ENCODE measurements at regions not wholly inside any gene's neighbourhood (a gene's known extent, or its start where the extent isn't known, plus 50 kb on each side); places are given as distances from the start of the nearest gene placed in this dataset.

GRCh38 chr2:219919506-219919905, 292.1 kb downstream of the SLC4A3 start:
- Histone ChIP-seq H3K9me2 (replicated peaks; ENCODE audit: control insufficient read depth, low read length) (no peaks in the 10 kb centered on the region), H3K4me1 (ENCODE audit: control insufficient read depth, low read length) (no peaks in the 10 kb centered on the region), H3K9me3 (ENCODE audit: control insufficient read depth, insufficient read depth, low read length) (no peaks in the 10 kb centered on the region), H3K27ac (ENCODE audit: low read depth, low read length) (no peak overlapping the region), H3K4me3 (ENCODE audit: low read length) (no peak overlapping the region), H3F3A (ENCODE audit: control insufficient read depth, insufficient read depth) (no peaks in the 10 kb centered on the region), H3K79me2 (ENCODE audit: control insufficient read depth, low read length) (no peaks in the 10 kb centered on the region), H3K36me3 (ENCODE audit: control insufficient read depth, low read length) (no peaks in the 10 kb centered on the region), H3K27me3 (ENCODE audit: control insufficient read depth, low read length) (no peaks in the 10 kb centered on the region), H3K4me2 (ENCODE audit: low read length) (no peak overlapping the region), H4K20me1 (ENCODE audit: control insufficient read depth, insufficient read depth, low read depth, low read length) (no peaks in the 10 kb centered on the region)
- TF ChIP-seq EZH2phosphoT487 (IDR thresholded peaks at IDR 0.05; ENCODE audit: borderline replicate concordance, low read length): no peak
- TF ChIP-seq CTCF (IDR thresholded peaks at IDR 0.05; ENCODE audit: low read depth, low read length, poor library complexity, severe bottlenecking): no peak

- Histone ChIP-seq H3F3A (ENCODE audit: control insufficient read depth, insufficient read depth) (no peaks in the 10 kb centered on the region), H3K4me2 (ENCODE audit: low read length) (no peak overlapping the region)
- no peak for TF ChIP-seq EZH2phosphoT487 (IDR thresholded peaks at IDR 0.05; ENCODE audit: borderline replicate concordance, low read length)
- no peak for TF ChIP-seq CTCF (IDR thresholded peaks at IDR 0.05; ENCODE audit: low read depth, low read length, poor library complexity, severe bottlenecking)
Observed at GRCh38 chr2:219929835-219930234, 302.4 kb downstream of the SLC4A3 start.

GRCh38 chr2:219939647-219940046, 312.2 kb downstream of the SLC4A3 start:
- H3K4me1 ChIP-seq (ENCODE audit: control insufficient read depth, low read length): no peaks in the 10 kb centered on the region
- H3K27me3 ChIP-seq (ENCODE audit: control insufficient read depth, low read length): no peaks in the 10 kb centered on the region
- TF ChIP-seq CTCF (IDR thresholded peaks at IDR 0.05; ENCODE audit: low read depth, low read length, poor library complexity, severe bottlenecking) (no peak), EZH2phosphoT487 (IDR thresholded peaks at IDR 0.05; ENCODE audit: borderline replicate concordance, low read length) (no peak)
- H3K9me3 ChIP-seq (ENCODE audit: control insufficient read depth, insufficient read depth, low read length): no peaks in the 10 kb centered on the region
- no peaks in the 10 kb centered on the region for H3K36me3 ChIP-seq (ENCODE audit: control insufficient read depth, low read length)
- H3K79me2 ChIP-seq (ENCODE audit: control insufficient read depth, low read length): no peaks in the 10 kb centered on the region
- H3K4me3 ChIP-seq (ENCODE audit: low read length): no peak overlapping the region
- H3K27ac ChIP-seq (ENCODE audit: low read depth, low read length): no peak overlapping the region
- no peaks in the 10 kb centered on the region for H3K9me2 ChIP-seq (replicated peaks; ENCODE audit: control insufficient read depth, low read length)
- no peaks in the 10 kb centered on the region for H3F3A ChIP-seq (ENCODE audit: control insufficient read depth, insufficient read depth)
- no peaks in the 10 kb centered on the region for H4K20me1 ChIP-seq (ENCODE audit: control insufficient read depth, insufficient read depth, low read depth, low read length)
- no peak overlapping the region for H3K4me2 ChIP-seq (ENCODE audit: low read length)

More at GRCh38 chr2:219929835-219930234, 302.4 kb downstream of the SLC4A3 start:
- no peaks in the 10 kb centered on the region; the same call in 1 of the 2 replicates for H3K9me2 ChIP-seq (replicated peaks; ENCODE audit: control insufficient read depth, low read length)
- no peaks in the 10 kb centered on the region for H3K9me3 ChIP-seq (ENCODE audit: control insufficient read depth, insufficient read depth, low read length)
- H3K27ac ChIP-seq (ENCODE audit: low read depth, low read length): no peak overlapping the region
- H4K20me1 ChIP-seq (ENCODE audit: control insufficient read depth, insufficient read depth, low read depth, low read length): no peaks in the 10 kb centered on the region
- no peaks in the 10 kb centered on the region for H3K36me3 ChIP-seq (ENCODE audit: control insufficient read depth, low read length)
- H3K4me3 ChIP-seq (ENCODE audit: low read length): no peak overlapping the region
- H3K4me1 ChIP-seq (ENCODE audit: control insufficient read depth, low read length): no peaks in the 10 kb centered on the region
- H3K27me3 ChIP-seq (ENCODE audit: control insufficient read depth, low read length): no peaks in the 10 kb centered on the region
- H3K79me2 ChIP-seq (ENCODE audit: control insufficient read depth, low read length): no peaks in the 10 kb centered on the region

GRCh38 chr2:219944866-219945265, 317.4 kb downstream of the SLC4A3 start:
- H3K36me3 ChIP-seq (ENCODE audit: control insufficient read depth, low read length): no peaks in the 10 kb centered on the region
- no peak for TF ChIP-seq EZH2phosphoT487 (IDR thresholded peaks at IDR 0.05; ENCODE audit: borderline replicate concordance, low read length)
- TF ChIP-seq CTCF (IDR thresholded peaks at IDR 0.05; ENCODE audit: low read depth, low read length, poor library complexity, severe bottlenecking): no peak

More at GRCh38 chr2:219944866-219945265, 317.4 kb downstream of the SLC4A3 start:
- no peaks in the 10 kb centered on the region for H3K79me2 ChIP-seq (ENCODE audit: control insufficient read depth, low read length)
- H3K9me2 ChIP-seq (replicated peaks; ENCODE audit: control insufficient read depth, low read length): no peaks in the 10 kb centered on the region
- H3K4me3 ChIP-seq (ENCODE audit: low read length): no peak overlapping the region
- no peak overlapping the region for H3K4me2 ChIP-seq (ENCODE audit: low read length)
- no peaks in the 10 kb centered on the region for H3F3A ChIP-seq (ENCODE audit: control insufficient read depth, insufficient read depth)
- H3K9me3 ChIP-seq (ENCODE audit: control insufficient read depth, insufficient read depth, low read length): no peaks in the 10 kb centered on the region
- H3K27me3 ChIP-seq (ENCODE audit: control insufficient read depth, low read length): no peaks in the 10 kb centered on the region
- no peaks in the 10 kb centered on the region for H3K4me1 ChIP-seq (ENCODE audit: control insufficient read depth, low read length)
- no peaks in the 10 kb centered on the region for H4K20me1 ChIP-seq (ENCODE audit: control insufficient read depth, insufficient read depth, low read depth, low read length)
- H3K27ac ChIP-seq (ENCODE audit: low read depth, low read length): no peak overlapping the region
